ENCODE measurements at regions not wholly inside any gene's neighbourhood (a gene's known extent, or its start where the extent isn't known, plus 50 kb on each side); places are given as distances from the start of the nearest gene placed in this dataset.
A peak's percentile ranks its signal among the peaks of the same experiment; 100 is the strongest.
"Not testable (repeated sequence)": the region's sequence is repeated elsewhere in the genome, so short reads cannot be mapped to it uniquely, and the experiment has no call there.

DNA sequence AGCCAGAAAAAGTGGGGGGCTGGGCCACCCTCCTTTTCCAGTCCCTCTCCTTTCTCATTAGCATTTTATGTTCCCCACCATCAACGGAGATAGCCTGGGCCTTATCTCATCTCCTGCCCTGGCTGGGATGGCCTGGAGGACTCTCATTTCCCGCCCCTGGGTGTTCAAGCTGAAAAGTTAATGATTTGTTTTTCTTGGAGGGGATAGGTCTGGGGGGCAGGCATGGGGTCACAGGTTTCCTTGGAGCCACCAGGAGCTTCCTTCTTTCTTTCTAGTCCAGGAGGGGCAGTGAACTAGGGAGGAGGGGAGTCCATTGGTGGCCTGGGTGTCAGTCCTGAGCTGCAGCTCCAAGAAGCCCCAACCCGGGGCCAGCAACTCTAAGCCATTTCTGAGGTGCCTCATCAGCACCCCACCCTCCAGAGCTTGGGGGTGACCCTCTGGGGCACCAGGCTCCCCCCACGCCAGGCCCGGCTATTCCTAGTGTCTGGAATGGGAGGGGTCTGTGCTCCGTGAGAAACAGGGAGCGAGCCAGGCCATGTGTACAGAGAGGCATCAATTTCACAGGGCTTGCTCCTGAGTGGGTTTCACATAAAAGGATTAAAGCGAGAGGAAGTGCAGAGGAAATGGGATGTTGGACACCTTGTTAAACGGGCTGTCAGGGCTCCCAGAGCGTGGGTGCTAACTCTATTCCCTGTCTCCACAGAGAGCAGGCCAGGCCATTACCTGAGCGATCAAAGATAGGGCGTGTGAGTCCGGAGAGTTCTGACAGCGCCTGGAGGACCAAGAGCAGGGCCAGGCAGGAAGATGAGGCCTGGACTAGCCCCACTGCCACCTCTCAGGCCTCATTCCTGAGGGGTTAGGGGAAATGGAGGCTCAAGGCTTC, 90.6 kb upstream of the LHX1 start:
- DNase-seq (ENCODE audit: low read depth): no peak
- TF ChIP-seq, protein P1, sequence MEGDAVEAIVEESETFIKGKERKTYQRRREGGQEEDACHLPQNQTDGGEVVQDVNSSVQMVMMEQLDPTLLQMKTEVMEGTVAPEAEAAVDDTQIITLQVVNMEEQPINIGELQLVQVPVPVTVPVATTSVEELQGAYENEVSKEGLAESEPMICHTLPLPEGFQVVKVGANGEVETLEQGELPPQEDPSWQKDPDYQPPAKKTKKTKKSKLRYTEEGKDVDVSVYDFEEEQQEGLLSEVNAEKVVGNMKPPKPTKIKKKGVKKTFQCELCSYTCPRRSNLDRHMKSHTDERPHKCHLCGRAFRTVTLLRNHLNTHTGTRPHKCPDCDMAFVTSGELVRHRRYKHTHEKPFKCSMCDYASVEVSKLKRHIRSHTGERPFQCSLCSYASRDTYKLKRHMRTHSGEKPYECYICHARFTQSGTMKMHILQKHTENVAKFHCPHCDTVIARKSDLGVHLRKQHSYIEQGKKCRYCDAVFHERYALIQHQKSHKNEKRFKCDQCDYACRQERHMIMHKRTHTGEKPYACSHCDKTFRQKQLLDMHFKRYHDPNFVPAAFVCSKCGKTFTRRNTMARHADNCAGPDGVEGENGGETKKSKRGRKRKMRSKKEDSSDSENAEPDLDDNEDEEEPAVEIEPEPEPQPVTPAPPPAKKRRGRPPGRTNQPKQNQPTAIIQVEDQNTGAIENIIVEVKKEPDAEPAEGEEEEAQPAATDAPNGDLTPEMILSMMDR (conservative IDR thresholded peaks at IDR 0.05; ENCODE audit: low read depth, low read length): no peak
- no peak overlapping the region for H3K4me3 ChIP-seq (ENCODE audit: low read depth, low read length)

DNA sequence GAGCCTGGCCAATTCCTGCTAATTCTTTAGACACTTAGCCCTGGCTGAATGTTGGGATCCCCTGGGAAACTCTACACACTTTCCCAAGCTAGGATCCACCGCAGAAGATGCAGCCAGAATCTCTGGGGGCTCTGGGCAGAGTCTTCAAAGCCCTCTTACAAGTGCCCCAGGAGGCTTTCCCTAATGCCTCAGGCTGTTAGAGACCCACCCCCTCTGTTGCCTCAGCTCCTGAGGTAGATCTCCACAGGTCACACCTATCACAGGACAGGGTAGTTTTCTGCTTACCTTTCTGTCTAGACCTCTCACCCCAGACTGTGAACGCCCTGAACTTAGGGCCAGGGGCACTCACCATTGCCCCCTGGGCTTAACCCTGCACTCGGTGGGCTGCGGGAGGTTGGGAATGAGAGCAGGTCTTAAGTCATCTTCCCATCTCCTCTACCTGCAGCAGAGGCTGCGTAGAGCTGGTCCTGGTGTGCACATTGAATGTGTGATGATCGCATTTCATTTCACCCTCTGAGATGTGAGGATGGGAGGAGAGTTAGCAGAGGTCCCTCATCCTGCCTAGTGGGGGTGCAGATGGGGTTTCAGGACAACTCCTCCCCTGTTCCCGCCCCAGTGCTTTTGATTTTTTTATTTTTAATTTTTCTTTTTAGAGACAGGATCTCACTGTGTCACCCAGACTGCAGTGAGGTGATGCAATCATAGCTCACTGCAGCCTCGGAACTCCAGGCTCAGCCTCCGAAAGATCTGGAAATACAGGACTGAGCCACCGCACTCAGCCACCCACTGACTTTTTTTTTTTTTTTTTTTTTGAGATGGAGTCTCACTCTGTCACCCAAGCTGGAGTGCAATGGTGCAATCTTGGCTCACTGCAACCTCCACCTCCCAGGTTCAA, 89.0 kb upstream of the LHX1 start:
- no peak overlapping the region for H3K4me3 ChIP-seq (ENCODE audit: low read depth, low read length)
- TF ChIP-seq, protein P1 (conservative IDR thresholded peaks at IDR 0.05; ENCODE audit: low read depth, low read length): no peak
- DNase-seq (ENCODE audit: low read depth): no peak

DNA sequence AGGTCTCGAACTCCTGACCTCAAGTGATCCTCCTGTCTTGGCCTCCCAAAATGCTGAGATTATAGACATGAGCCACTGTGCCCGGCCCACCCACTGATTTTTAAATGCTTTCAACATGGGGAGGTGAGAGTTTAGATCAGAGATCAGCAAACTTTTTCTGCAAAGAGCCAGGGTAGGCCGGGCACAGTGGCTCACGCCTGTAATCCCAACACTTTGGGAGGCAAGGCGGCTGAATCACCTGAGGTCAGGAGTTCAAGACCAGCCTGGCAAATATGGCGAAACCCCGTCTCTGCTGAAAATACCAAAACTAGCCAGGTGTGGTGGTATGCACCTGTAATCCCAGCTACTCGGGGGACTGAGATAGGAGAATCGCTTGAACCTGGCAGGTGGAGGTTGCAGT, 88.3 kb upstream of the LHX1 start:
- not testable (repeated sequence) for DNase-seq (ENCODE audit: low read depth); H3K4me3 ChIP-seq (ENCODE audit: low read depth, low read length)

DNA sequence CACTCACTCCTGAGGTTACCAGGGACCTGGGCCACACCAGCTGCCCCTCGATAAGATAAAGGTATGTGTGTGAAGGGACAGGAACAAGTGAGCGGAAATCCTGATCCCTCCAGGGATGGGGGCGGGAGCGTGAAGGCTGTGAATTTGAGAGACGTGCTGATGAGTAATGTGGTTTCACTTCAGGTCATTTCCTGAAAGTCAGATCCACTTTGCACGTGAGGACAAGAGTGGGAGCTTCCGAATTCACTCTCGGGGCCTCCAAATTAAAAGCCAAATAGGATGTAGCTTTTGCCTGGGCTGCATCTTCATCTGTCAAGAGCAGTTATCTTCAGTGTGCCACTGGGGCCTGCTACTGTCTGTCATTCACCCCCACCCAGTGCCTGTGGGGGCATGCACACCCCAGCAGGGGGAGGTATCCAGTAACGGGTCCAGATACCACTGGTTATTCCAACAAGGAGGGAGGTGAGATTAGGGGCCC, 87.4 kb upstream of the LHX1 start:
- no peak overlapping the region for H3K4me3 ChIP-seq (ENCODE audit: low read depth, low read length)
- TF ChIP-seq, protein P1 (conservative IDR thresholded peaks at IDR 0.05; ENCODE audit: low read depth, low read length): peak; percentile 41
- no peak for DNase-seq (ENCODE audit: low read depth)

DNA sequence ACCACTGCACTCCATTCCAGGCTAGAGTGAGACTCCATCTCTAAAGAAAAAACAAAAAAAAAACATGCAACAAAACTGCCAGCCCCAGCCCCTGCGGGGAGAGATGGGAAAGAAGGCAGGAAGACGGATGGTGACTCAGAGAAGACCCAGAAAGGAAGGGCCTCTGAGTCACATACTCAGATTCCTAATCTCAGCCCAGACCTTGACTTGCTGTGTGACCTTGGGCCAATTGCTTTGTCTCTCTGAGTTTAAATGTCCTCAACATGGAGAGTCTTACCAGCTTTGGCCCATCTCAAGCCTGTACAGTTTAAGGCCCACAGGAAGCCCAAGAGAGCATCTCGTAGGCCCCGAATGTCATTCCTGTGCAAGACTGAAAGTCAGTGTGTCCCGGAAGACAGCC, 86.5 kb upstream of the LHX1 start:
- H3K4me3 ChIP-seq (ENCODE audit: low read depth, low read length): no peak overlapping the region
- no peak for DNase-seq (ENCODE audit: low read depth)
- TF ChIP-seq, protein P1 (conservative IDR thresholded peaks at IDR 0.05; ENCODE audit: low read depth, low read length): no peak

DNA sequence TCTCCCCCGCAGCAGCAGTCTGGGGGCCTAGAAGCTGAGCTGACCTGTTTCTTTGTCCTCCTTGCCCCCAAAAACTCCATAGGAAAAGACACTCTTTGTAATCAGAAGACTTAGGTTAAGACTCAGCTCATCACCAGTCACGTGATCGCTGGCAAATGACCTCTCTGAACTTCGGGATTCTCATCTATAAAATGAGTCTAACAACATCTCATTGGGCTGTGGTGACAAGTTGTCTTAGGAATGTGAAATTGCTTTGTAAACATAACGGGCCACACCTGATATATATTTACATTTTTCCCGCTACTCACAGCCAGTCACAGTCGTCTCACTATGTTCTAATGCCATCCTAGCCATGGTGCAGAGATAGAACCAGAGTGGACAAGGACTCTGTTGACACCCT, 86.0 kb upstream of the LHX1 start:
- no peak for DNase-seq (ENCODE audit: low read depth)
- TF ChIP-seq, protein P1 (conservative IDR thresholded peaks at IDR 0.05; ENCODE audit: low read depth, low read length): no peak
- no peak overlapping the region for H3K4me3 ChIP-seq (ENCODE audit: low read depth, low read length)

DNA sequence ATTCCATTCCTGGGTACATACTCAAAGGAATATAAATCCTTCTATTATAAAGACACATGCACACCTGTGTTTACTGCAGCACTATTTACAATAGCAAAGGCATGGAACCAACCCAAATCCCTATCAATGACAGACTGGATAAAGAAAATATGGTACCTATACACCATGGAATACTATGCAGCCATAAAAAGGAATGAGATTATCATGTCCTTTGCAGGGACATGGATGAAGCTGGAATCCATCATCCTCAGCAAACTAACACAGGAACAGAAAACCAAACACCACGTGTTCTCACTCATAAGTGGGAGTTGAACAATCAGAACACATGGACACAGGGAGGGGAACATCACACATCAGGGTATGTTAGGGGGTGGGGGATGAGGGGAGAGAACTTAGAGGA, 84.8 kb upstream of the LHX1 start:
- not testable (repeated sequence) for DNase-seq (ENCODE audit: low read depth); H3K4me3 ChIP-seq (ENCODE audit: low read depth, low read length)

Measured in epithelial cell of proximal tubule (primary cell).